ENCODE measurements at regions not wholly inside any gene's neighbourhood (a gene's known extent, or its start where the extent isn't known, plus 50 kb on each side); places are given as distances from the start of the nearest gene placed in this dataset.

GRCh38 chr17:79515646-79516571 lies 94.9 kb downstream of the RBFOX3 start:
- DNase-seq, result no peak
- TF ChIP-seq CTCF (IDR thresholded peaks at IDR 0.05), result no peak
- no peak overlapping the region for H3K27ac ChIP-seq
- no peaks in the 10 kb centered on the region for H3K36me3 ChIP-seq
- no peaks in the 10 kb centered on the region for H3K4me1 ChIP-seq
- no peaks in the 10 kb centered on the region for H3K9me3 ChIP-seq
- H3K27me3 ChIP-seq, result peaks cover 0 to 61% of the 10 kb centered on the region in 2 donors
- H3K4me3 ChIP-seq, result no peak overlapping the region
- intact Hi-C loops (cut with DNase I; ENCODE audit: low total_unique reads), result no loop called here

GRCh38 chr17:79515110-79515509 lies 95.7 kb downstream of the RBFOX3 start:
- no peaks in the 10 kb centered on the region for H3K9me3 ChIP-seq
- no peaks in the 10 kb centered on the region for H3K36me3 ChIP-seq
- no peak overlapping the region for H3K27ac ChIP-seq
- no peak for DNase-seq
- no peak overlapping the region for H3K4me3 ChIP-seq
- no peaks in the 10 kb centered on the region for H3K4me1 ChIP-seq
- peaks cover 0 to 57% of the 10 kb centered on the region in 2 donors for H3K27me3 ChIP-seq
- intact Hi-C loops (cut with DNase I; ENCODE audit: low total_unique reads), result no loop called here
- no peak for TF ChIP-seq CTCF (IDR thresholded peaks at IDR 0.05)

DNA sequence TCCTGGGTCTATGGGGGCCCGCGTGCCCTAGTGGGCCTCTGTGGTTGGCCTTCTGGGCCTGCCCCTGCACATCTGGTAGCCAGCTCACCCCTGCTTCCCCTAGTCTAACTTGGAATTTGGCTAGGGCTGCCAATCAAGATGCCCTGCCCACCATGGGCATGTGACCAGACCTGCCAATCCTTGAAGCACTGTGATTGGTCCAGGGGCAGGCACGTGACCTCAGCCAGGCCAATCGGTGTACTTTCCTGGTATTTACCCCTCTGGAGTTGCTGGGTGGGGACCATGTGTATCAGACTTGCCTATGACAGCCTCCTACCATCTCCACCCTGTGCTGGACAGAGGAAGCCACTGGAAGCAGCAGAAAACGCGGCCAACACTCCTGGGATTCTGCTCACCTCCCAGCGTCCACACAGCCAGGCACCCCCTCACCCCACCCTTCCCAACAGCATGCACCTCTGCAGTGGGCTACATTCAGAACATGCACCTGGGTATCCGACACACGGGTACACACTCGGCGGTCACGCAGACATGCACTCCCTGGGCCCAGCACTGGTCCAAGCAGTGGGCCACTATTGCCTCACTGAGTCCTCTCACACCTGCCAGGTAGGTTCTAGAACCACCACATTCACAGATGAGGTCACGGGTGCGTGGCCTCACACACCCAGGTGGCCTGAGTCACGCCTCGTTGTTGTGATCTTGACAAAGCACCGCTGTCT lies 96.9 kb downstream of the RBFOX3 start:
- no peak for TF ChIP-seq CTCF (IDR thresholded peaks at IDR 0.05)
- Histone ChIP-seq H3K27ac (no peak overlapping the region), H3K36me3 (no peaks in the 10 kb centered on the region), H3K4me3 (no peak overlapping the region), H3K9me3 (no peaks in the 10 kb centered on the region), H3K27me3 (peaks cover 0 to 54% of the 10 kb centered on the region in 2 donors), H3K4me1 (no peaks in the 10 kb centered on the region)
- DNase-seq, result no peak
- intact Hi-C loops (cut with DNase I; ENCODE audit: low total_unique reads), result no loop called here

- H3K27me3 ChIP-seq, result peaks cover 0 to 54% of the 10 kb centered on the region in 2 donors
- no peaks in the 10 kb centered on the region for H3K36me3 ChIP-seq
- H3K4me3 ChIP-seq, result no peak overlapping the region
- TF ChIP-seq CTCF (IDR thresholded peaks at IDR 0.05), result no peak
- H3K27ac ChIP-seq, result no peak overlapping the region
- intact Hi-C loops (cut with DNase I; ENCODE audit: low total_unique reads), result no loop called here
- no peak for DNase-seq
- no peaks in the 10 kb centered on the region for H3K4me1 ChIP-seq
- no peaks in the 10 kb centered on the region for H3K9me3 ChIP-seq
These were observed 97.6 kb downstream of the RBFOX3 start for GRCh38 chr17:79513206-79513605.

- intact Hi-C loops (cut with DNase I; ENCODE audit: low total_unique reads), result no loop called here
- Histone ChIP-seq H3K9me3 (no peaks in the 10 kb centered on the region), H3K27ac (no peak overlapping the region), H3K27me3 (peaks cover 0 to 55% of the 10 kb centered on the region in 2 donors), H3K4me3 (no peak overlapping the region), H3K36me3 (no peaks in the 10 kb centered on the region), H3K4me1 (no peaks in the 10 kb centered on the region)
- no peak for DNase-seq
- no peak for TF ChIP-seq CTCF (IDR thresholded peaks at IDR 0.05)
These were observed 99.4 kb downstream of the RBFOX3 start for GRCh38 chr17:79511471-79511870.
